ENCODE measurements at regions not wholly inside any gene's neighbourhood (a gene's known extent, or its start where the extent isn't known, plus 50 kb on each side); places are given as distances from the start of the nearest gene placed in this dataset.

DNA sequence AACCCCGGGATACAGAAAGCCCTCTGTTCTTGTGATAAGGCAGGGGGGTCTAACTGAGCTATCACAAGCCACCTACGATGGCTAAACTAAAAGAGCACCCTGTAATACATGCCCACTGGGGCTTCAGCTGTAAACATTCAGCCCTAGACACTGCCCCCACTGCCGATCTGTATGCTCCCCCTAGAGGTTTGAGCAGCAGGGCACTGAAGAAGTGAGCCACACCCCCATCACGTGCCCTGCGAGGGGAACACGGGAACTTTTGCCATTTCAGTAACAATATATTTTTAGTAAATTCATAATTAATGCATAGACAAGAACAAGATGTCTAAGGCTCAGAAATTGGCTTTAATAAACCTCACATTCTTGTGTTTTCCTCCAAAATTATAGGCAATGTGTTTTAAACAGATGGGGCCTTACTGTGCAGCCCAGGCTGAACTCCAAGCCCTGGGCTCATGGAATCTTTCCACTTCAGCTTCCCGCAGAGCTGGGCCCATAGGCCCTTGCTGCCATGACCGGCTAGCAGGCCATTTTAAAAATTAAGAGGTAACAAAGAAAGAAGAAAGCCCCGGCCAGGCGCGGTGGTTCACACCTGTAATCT is 235.3 kb upstream of the SFRP2 start:
- TF ChIP-seq POLR2A (IDR thresholded peaks at IDR 0.05) (no peak), CTCF (IDR thresholded peaks at IDR 0.05) (no peak), POLR2AphosphoS5 (IDR thresholded peaks at IDR 0.05) (no peak)

Data from sigmoid colon (tissue), 4 donors.